Stomach (tissue), 8 donors: ENCODE measurements at regions not wholly inside any gene's neighbourhood (a gene's known extent, or its start where the extent isn't known, plus 50 kb on each side); places are given as distances from the start of the nearest gene placed in this dataset.

Source experiments
- DNase-seq, 2 donors: peaks; one replicate each; pipeline versions ENCODE4 v3.0.0 to v3.0.0-alpha.2; 2013 to 2019
- H3K27ac ChIP-seq, 5 donors: fragments of 200-600 bp in 4 of 5; sonication (generic) in 4 of 5; one replicate each; pipeline ENCODE4 v1.5.1; 2013 to 2019; ENCODE audit warnings: mild to moderate bottlenecking in 1 of 5, moderate library complexity in 1 of 5
- H3K27me3 ChIP-seq, 3 donors: fragments of 200-600 bp; sonication (generic); one replicate each; pipeline ENCODE4 v1.5.1; 2017 to 2019; ENCODE audit warnings: mixed run types in 1 of 3
- H3K36me3 ChIP-seq, 4 donors: fragments of 200-600 bp; sonication (generic); 1 replicate in 3 of 4; 2 replicates in 1 of 4; pipeline ENCODE4 v1.5.1; 2016 to 2019
- H3K4me1 ChIP-seq, 4 donors: fragments of 200-600 bp; sonication (generic); one replicate each; pipeline ENCODE4 v1.5.1; 2016 to 2019
- H3K4me3 ChIP-seq, 4 donors: fragments of 200-600 bp; sonication (generic) in 3 of 4; one replicate each; pipeline ENCODE4 v1.5.1; 2016 to 2019; ENCODE audit warnings: mild to moderate bottlenecking in 1 of 4
- H3K9me3 ChIP-seq, 4 donors: fragments of 200-600 bp; sonication (generic); one replicate each; pipeline ENCODE4 v1.5.1; 2016 to 2019
- EP300 ChIP-seq: sonication (generic); formaldehyde crosslinking; IDR thresholded peaks from one replicate; pipeline ENCODE4 v1.6.1; 2017; ENCODE audit warnings: antibody characterized with exemption
- POLR2A ChIP-seq, 4 donors: fragments of 450-650 bp; IDR thresholded peaks; one replicate each; pipeline ENCODE4 v1.6.1; 2016; ENCODE audit warnings: antibody characterized with exemption in 4 of 4, control low read depth in 2 of 4, mild to moderate bottlenecking in 1 of 4, moderate library complexity in 1 of 4
- POLR2AphosphoS5 ChIP-seq, 3 donors: sonication (generic); formaldehyde crosslinking; IDR thresholded peaks; one replicate each; pipeline ENCODE4 v1.6.1; 2016; ENCODE audit warnings: antibody characterized with exemption in 3 of 3
- WGBS, 5 donors: extraction: QIAGEN DNeasy Blood & Tissue Kit in 3 of 5; methylation state at CpG; one replicate each; pipeline versions ENCODE4 v1.1.5 to v1.1.7; 2013 to 2018; 5-methylcytosine and 5-hydroxymethylcytosine counted together
- intact Hi-C: fragments of 100-400 bp; cut with DNase I; formaldehyde crosslinking; loops from one replicate; pipeline ENCODE4 v1.15.1; 2023; ENCODE audit warnings: low total_unique reads
- TF ChIP-seq, protein P1 (sequence below), 7 experiments: fragments of 450-650 bp in 4 of 7; fragments of 200-600 bp in 3 of 7; sonication (generic) in 3 of 7; IDR thresholded peaks; one replicate each; pipeline ENCODE4 v1.5.1; 2016 to 2019; ENCODE audit warnings: antibody characterized with exemption in 7 of 7, control low read depth in 2 of 7, mild to moderate bottlenecking in 1 of 7
- donor health status: healthy with polysubstance abuse.
- donor health status: Bipolar disorder and iron deficiency.
- donor health status: healthy.

DNA sequence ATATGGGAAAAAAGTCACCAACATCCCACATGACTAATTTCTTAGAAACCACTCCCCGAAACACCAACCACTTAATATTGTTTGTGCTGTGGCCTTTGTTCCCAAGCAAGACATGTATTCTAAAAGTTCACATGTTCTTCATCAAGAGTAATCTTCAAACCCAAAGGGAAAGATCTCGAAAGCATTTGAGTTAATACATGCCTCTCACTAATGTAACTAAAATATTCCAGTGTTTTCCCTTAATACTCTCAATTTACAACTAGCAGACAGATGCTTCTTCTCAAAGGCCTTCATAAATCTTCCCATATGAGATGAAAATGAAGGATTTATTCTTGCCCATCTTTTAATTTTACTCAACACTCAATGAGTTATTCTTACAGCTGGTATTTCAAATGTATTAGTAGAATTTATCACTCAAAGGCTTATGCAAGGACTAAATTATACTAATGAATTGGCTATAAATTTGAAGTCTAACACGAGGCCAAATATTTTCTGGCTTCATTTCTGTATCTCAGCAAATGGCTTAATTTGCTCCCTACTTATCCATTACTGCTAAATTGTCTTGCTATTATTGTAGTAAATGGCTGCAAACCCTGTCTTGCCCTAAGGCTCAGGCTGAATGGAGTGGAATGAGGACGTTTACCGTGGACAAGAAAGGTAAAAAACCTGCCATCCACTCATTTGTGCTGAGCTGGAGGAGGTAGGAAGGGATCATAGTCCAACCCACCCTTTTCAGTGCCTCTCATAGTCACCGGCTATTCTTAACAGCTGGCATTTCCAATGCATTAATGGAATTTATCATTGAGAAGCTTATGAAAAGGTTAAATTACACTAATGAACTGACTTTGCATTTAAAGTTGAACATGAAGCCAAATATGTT, 474.4 kb downstream of the RASEF start:
- Histone ChIP-seq H3K27ac (no peak overlapping the region), H3K36me3 (no peaks in the 10 kb centered on the region), H3K4me1 (peaks cover 0 to 9% (median 0%) of the 10 kb centered on the region in 4 donors), H3K27me3 (no peaks in the 10 kb centered on the region), H3K4me3 (no peak overlapping the region), H3K9me3 (no peaks in the 10 kb centered on the region)
- 61 to 79% (median 71%) methylated on average over 6 of the region's 6 CpGs for WGBS, 5 donors
- DNase-seq = peak in 1 of 2 donors; percentile 83
- intact Hi-C loops = no loop called here
- TF ChIP-seq, protein P1, sequence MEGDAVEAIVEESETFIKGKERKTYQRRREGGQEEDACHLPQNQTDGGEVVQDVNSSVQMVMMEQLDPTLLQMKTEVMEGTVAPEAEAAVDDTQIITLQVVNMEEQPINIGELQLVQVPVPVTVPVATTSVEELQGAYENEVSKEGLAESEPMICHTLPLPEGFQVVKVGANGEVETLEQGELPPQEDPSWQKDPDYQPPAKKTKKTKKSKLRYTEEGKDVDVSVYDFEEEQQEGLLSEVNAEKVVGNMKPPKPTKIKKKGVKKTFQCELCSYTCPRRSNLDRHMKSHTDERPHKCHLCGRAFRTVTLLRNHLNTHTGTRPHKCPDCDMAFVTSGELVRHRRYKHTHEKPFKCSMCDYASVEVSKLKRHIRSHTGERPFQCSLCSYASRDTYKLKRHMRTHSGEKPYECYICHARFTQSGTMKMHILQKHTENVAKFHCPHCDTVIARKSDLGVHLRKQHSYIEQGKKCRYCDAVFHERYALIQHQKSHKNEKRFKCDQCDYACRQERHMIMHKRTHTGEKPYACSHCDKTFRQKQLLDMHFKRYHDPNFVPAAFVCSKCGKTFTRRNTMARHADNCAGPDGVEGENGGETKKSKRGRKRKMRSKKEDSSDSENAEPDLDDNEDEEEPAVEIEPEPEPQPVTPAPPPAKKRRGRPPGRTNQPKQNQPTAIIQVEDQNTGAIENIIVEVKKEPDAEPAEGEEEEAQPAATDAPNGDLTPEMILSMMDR (IDR thresholded peaks at IDR 0.05) = no peak
- TF ChIP-seq POLR2AphosphoS5 (IDR thresholded peaks at IDR 0.05) (no peak), EP300 (no peak), POLR2A (IDR thresholded peaks at IDR 0.05) (no peak)

DNA sequence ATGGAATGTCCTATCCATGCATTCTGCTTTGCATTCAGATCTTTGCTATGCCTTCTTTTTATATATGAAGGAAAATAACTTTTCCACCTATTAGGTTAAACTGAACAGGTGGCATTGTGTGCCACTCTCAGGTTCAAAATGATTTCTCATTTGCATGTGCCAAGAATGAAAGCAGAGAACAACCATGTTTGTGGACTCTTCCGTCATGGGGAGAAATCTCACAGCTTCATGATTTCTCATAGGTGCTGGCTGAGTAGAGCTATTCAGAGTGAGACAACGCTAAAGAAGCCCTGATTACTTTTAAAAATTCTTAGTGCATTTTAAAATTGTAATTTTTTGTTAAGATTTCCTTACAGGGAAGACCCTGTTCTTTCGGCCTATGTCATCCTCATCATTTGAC, 472.1 kb downstream of the RASEF start:
- no peak for DNase-seq
- Histone ChIP-seq H3K27me3 (no peaks in the 10 kb centered on the region), H3K9me3 (no peaks in the 10 kb centered on the region), H3K36me3 (no peaks in the 10 kb centered on the region), H3K4me3 (no peak overlapping the region), H3K4me1 (peaks cover 0 to 9% (median 0%) of the 10 kb centered on the region in 4 donors), H3K27ac (no peak overlapping the region)
- intact Hi-C loops = no loop called here
- TF ChIP-seq, protein P1 (IDR thresholded peaks at IDR 0.05) = no peak
- no peak for TF ChIP-seq EP300
- TF ChIP-seq POLR2AphosphoS5 (IDR thresholded peaks at IDR 0.05) = no peak
- TF ChIP-seq POLR2A (IDR thresholded peaks at IDR 0.05) = no peak
- 87 to 95% (median 92%) methylated on average over 3 of the region's 3 CpGs for WGBS, 5 donors

DNA sequence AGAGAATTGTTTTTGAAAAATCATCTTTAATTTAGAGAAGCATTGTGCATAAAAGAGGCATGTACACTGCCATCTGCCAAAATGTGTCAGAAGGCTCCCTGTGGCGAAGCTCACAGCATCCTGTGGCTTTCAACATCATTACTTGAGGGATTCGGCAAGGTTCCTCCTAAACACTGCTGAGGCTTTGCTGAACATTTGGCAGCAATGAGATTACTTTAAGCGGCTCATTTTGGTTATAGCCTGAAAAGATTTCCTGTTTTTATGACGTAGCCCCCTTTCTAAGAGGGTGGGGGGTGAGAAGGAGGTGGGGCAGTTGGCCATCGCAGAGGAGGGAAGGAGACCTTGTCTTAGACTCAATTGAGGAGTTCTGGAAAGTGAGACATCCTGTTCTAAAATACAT, 469.4 kb downstream of the RASEF start:
- Histone ChIP-seq H3K27me3 (no peaks in the 10 kb centered on the region), H3K27ac (no peak overlapping the region), H3K4me1 (peaks cover 12 to 20% (median 16%) of the 10 kb centered on the region in 4 donors), H3K9me3 (no peaks in the 10 kb centered on the region), H3K36me3 (no peaks in the 10 kb centered on the region), H3K4me3 (no peak overlapping the region)
- peak in 1 of 2 donors; percentile 43 for DNase-seq
- WGBS, 5 donors = 41 to 76% (median 59%) methylated on average over 5 of the region's 5 CpGs
- TF ChIP-seq POLR2A (IDR thresholded peaks at IDR 0.05) (no peak), POLR2AphosphoS5 (IDR thresholded peaks at IDR 0.05) (no peak)
- intact Hi-C loops = no loop called here

DNA sequence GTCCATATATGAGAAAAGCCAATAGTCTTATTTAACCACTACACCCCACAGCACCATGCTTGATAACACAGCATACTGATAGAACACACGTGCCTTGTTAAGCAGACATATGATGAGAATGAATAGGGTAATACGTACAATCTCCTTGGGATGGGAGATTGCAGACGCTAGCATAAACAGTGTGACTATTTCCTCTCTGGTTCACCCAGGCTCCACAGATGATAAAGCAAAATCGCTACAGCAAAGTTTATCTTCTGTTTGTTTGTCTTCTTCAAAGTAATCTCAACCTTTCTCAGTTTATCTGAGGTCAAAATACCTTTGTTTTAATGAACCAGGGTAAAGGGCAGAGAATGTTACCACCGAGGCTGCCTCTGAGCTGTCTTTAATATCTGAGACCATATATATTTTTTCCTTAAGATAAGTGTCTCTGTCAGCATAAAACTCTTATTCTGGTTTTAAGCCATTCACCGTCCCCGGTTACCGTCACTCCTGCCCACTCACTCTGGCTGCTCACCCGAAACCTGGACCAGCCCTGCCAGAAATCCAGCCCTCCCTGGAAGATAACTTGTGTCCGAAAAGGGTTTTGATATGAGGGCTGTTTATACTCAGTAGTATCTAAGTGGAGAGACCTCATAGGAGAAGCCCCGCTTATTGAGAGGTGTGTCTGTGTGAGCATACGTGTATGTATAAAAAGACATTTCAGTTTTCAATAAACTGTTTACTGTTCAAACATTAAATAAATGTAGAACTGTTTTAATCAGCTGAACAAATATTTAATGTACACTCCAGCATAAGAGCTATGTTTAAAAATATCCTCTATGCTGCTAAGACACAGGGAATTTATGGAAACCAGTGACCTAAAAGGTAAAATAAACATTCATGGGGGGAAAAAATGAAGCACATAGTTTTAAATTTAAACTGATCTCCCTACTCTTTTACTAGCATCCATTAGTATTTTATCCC, 465.4 kb downstream of the RASEF start:
- intact Hi-C loops = no loop called here

More for the DNA sequence above, 465.4 kb downstream of the RASEF start:
- Histone ChIP-seq H3K4me1 (peaks cover 22 to 52% (median 37%) of the 10 kb centered on the region in 4 donors), H3K36me3 (no peaks in the 10 kb centered on the region), H3K27ac (peak overlapping the region; percentile 55 to 96 (median 77)), H3K27me3 (no peaks in the 10 kb centered on the region), H3K4me3 (no peak overlapping the region), H3K9me3 (no peaks in the 10 kb centered on the region)
- 23 to 42% (median 35%) methylated on average over 12 of the region's 12 CpGs for whole genome bisulfite sequencing, 5 donors
- peak in 2 of 3 donors; percentile 35 to 55 for TF ChIP-seq POLR2AphosphoS5 (IDR thresholded peaks at IDR 0.05)
- TF ChIP-seq, protein P1 (IDR thresholded peaks at IDR 0.05) = no peak
- DNase-seq = peak; percentile 27 to 53
